ENCODE measurements at regions not wholly inside any gene's neighbourhood (a gene's known extent, or its start where the extent isn't known, plus 50 kb on each side); places are given as distances from the start of the nearest gene placed in this dataset.

- no peak for TF ChIP-seq EP300 (IDR thresholded peaks at IDR 0.05; ENCODE audit: borderline replicate concordance in 1 of 2, low read depth in 2 of 2, low read length in 2 of 2)
- TF ChIP-seq USF2 (IDR thresholded peaks at IDR 0.05; ENCODE audit: low read length): no peak
- TF ChIP-seq SUZ12 (IDR thresholded peaks at IDR 0.05; ENCODE audit: low read length): no peak
Measured at GRCh38 chr19:29386970-29387369, 138.8 kb upstream of the VSTM2B start (continued).
